ENCODE measurements at regions not wholly inside any gene's neighbourhood (a gene's known extent, or its start where the extent isn't known, plus 50 kb on each side); places are given as distances from the start of the nearest gene placed in this dataset.

DNA sequence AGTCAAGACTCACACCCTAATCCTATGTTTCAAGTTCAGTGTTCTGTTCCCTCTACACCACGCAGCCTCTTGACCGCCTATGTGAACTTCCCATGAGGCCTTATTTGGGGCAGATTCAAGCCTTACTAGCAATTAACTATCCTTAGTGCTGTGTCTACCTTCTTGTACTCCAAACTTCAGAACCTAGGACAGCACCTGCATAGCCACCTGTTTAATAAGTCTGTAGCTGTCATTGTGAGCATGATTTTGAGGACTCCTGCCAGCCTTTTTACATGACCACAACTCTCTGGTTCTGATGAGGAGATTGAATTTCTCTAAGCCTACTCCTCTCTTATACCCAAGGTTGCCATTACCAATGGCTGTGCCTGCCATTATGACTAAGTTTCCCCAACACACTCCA lies 50.8 kb upstream of the PCSK1 start:
- TF ChIP-seq, protein P1, sequence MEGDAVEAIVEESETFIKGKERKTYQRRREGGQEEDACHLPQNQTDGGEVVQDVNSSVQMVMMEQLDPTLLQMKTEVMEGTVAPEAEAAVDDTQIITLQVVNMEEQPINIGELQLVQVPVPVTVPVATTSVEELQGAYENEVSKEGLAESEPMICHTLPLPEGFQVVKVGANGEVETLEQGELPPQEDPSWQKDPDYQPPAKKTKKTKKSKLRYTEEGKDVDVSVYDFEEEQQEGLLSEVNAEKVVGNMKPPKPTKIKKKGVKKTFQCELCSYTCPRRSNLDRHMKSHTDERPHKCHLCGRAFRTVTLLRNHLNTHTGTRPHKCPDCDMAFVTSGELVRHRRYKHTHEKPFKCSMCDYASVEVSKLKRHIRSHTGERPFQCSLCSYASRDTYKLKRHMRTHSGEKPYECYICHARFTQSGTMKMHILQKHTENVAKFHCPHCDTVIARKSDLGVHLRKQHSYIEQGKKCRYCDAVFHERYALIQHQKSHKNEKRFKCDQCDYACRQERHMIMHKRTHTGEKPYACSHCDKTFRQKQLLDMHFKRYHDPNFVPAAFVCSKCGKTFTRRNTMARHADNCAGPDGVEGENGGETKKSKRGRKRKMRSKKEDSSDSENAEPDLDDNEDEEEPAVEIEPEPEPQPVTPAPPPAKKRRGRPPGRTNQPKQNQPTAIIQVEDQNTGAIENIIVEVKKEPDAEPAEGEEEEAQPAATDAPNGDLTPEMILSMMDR (optimal IDR thresholded peaks at IDR 0.05 in 1 of 3, IDR thresholded peaks at IDR 0.05 in 1 of 3, conservative IDR thresholded peaks at IDR 0.05 in 1 of 3; ENCODE audit: extremely low read depth in 1 of 3, insufficient read depth in 2 of 3, low read length in 3 of 3): no peak
- TF ChIP-seq EZH2 (IDR thresholded peaks at IDR 0.05; ENCODE audit: low read length): no peak

Data from keratinocyte (primary cell).